CD8-positive, alpha-beta memory T cell (primary cell): ENCODE measurements at regions not wholly inside any gene's neighbourhood (a gene's known extent, or its start where the extent isn't known, plus 50 kb on each side); places are given as distances from the start of the nearest gene placed in this dataset.

Experiments used
- CTCF ChIA-PET: fragments of 350-600 bp; sonication (Branson Sonifier 250); formaldehyde crosslinking; loops from one replicate; lab custom pipeline; 2021; ENCODE audit warnings: antibody characterized with exemption; lab: Charles Lee
- POLR2A ChIA-PET: fragments of 350-600 bp; sonication (Branson Sonifier 250); formaldehyde crosslinking; loops from one replicate; lab custom pipeline; 2021; ENCODE audit warnings: antibody characterized with exemption; lab: Charles Lee
- DNase-seq, 5 donors: peaks; one replicate each; pipeline versions ENCODE4 v3.0.0 to v3.0.0-alpha.2; 2020 to 2022; ENCODE audit warnings: mixed read lengths in 1 of 5
- H3K27ac ChIP-seq: one replicate; pipeline ENCODE4 v1.7.0; 2013; ENCODE audit warnings: low read depth, mild to moderate bottlenecking, low read length, moderate library complexity
- H3K27me3 ChIP-seq: 2 replicates; pipeline ENCODE4 v1.7.0; 2013; ENCODE audit warnings: low read length, mild to moderate bottlenecking; ENCODE audit not compliant: insufficient read depth, poor library complexity, severe bottlenecking
- H3K36me3 ChIP-seq: 2 replicates; pipeline ENCODE4 v1.7.0; 2013; ENCODE audit warnings: mild to moderate bottlenecking, low read length, moderate library complexity; ENCODE audit not compliant: insufficient read depth
- H3K4me1 ChIP-seq: 2 replicates; pipeline ENCODE4 v1.7.0; 2013; ENCODE audit warnings: mild to moderate bottlenecking, low read length, moderate library complexity; ENCODE audit not compliant: insufficient read depth
- H3K4me3 ChIP-seq: 2 replicates; pipeline ENCODE4 v1.7.0; 2013; ENCODE audit warnings: mild to moderate bottlenecking, low read length
- H3K9me3 ChIP-seq: 2 replicates; pipeline ENCODE4 v1.7.0; 2013; ENCODE audit warnings: mild to moderate bottlenecking, low read length
- H3K27ac Mint-ChIP-seq, 8 donors: one replicate each; pipeline ENCODE4 v1.8.0; 2020 to 2021; ENCODE audit warnings: mixed read lengths in 8 of 8, mild to moderate bottlenecking in 6 of 8, inconsistent platforms in 3 of 8, moderate library complexity in 3 of 8
- H3K27me3 Mint-ChIP-seq, 2 donors: one replicate each; pipeline ENCODE4 v1.8.0; 2020 to 2021; ENCODE audit warnings: mixed read lengths in 2 of 2, mild to moderate bottlenecking in 1 of 2, moderate library complexity in 1 of 2
- H3K36me3 Mint-ChIP-seq, 3 donors: one replicate each; pipeline ENCODE4 v1.8.0; 2020 to 2021; ENCODE audit warnings: mixed read lengths in 3 of 3, inconsistent platforms in 1 of 3, mild to moderate bottlenecking in 1 of 3
- H3K4me1 Mint-ChIP-seq, 3 donors: one replicate each; pipeline ENCODE4 v1.8.0; 2020 to 2021; ENCODE audit warnings: mixed read lengths in 3 of 3, inconsistent platforms in 1 of 3, mild to moderate bottlenecking in 1 of 3
- H3K4me3 Mint-ChIP-seq, 7 donors: one replicate each; pipeline ENCODE4 v1.8.0; 2020 to 2021; ENCODE audit warnings: mixed read lengths in 7 of 7, mild to moderate bottlenecking in 6 of 7, moderate library complexity in 4 of 7, inconsistent platforms in 2 of 7
- H3K9me3 Mint-ChIP-seq, 5 donors: one replicate each; pipeline ENCODE4 v1.8.0; 2020 to 2022; ENCODE audit warnings: mixed read lengths in 5 of 5, mild to moderate bottlenecking in 3 of 5, moderate library complexity in 2 of 5, inconsistent platforms in 1 of 5

DNA sequence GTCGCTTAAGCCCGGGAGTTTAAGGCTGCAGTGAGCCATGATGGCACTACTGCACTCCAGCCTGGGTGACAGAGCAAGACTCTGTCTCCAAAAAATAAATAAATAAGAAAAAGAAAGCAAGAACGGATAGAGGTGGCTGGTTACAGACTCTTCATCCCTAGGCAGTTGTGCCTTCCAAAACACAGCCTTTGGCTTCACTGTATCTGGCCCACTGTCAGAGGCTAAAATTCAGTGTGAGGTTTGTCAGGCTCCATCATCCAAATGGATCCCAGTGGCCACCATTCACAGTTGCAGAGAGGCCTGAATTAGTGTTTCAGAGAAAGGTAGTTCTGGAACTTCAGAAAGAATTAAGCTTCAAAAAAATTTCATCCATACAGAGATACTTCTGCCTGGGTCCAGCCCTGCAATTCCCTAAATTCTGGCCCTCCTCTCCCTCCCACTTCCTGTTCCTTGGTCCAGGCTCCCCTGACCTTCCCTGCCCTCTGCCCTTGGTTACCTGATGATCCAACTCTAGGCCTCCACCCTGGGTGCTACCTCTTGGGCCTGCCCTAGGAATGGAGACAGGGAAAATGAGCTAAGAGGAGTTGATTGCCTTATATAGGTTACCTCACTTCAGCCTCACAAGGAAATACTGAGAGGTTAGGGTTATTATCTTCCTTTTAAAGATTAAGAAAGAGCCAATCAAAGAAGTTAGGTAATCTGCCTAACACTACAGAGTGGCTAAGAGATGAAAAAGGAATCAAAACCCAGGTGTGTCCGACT, 97.2 kb upstream of the SLC44A1 start:
- no peak overlapping the region for H3K4me3 Mint-ChIP-seq
- H3K36me3 Mint-ChIP-seq, result no peaks in the 10 kb centered on the region
- POLR2A ChIA-PET, result no interaction called here

GRCh38 chr9:105148328-105149006, 96.0 kb upstream of the SLC44A1 start:
- Mint-ChIP-seq H3K27ac (peak overlapping the region in 1 of 8 donors; percentile 57), H3K36me3 (no peaks in the 10 kb centered on the region), H3K27me3 (peaks cover 2 to 9% of the 10 kb centered on the region in 2 donors), H3K9me3 (no peaks in the 10 kb centered on the region), H3K4me3 (no peak overlapping the region), H3K4me1 (peaks cover 5 to 16% (median 11%) of the 10 kb centered on the region in 3 donors)
- DNase-seq, result no peak
- no peaks in the 10 kb centered on the region for H3K4me1 ChIP-seq
- POLR2A ChIA-PET, result no interaction called here
- H3K9me3 ChIP-seq, result no peaks in the 10 kb centered on the region
- H3K27ac ChIP-seq, result no peak overlapping the region
- no peaks in the 10 kb centered on the region for H3K36me3 ChIP-seq
- no peak overlapping the region for H3K4me3 ChIP-seq
- CTCF ChIA-PET, result no interaction called here
- H3K27me3 ChIP-seq, result no peaks in the 10 kb centered on the region

More for the DNA sequence above, 97.2 kb upstream of the SLC44A1 start:
- no peaks in the 10 kb centered on the region for H3K27me3 ChIP-seq
- Mint-ChIP-seq H3K27me3 (peaks cover 6 to 10% of the 10 kb centered on the region in 2 donors), H3K4me1 (peaks cover 5 to 16% (median 11%) of the 10 kb centered on the region in 3 donors), H3K27ac (peak overlapping the region in 1 of 8 donors; percentile 78), H3K9me3 (no peaks in the 10 kb centered on the region)
- H3K4me3 ChIP-seq, result no peak overlapping the region
- no peaks in the 10 kb centered on the region for H3K36me3 ChIP-seq
- H3K9me3 ChIP-seq, result no peaks in the 10 kb centered on the region
- H3K4me1 ChIP-seq, result no peaks in the 10 kb centered on the region
- no peak for DNase-seq
- H3K27ac ChIP-seq, result no peak overlapping the region
- CTCF ChIA-PET, result no interaction called here

DNA sequence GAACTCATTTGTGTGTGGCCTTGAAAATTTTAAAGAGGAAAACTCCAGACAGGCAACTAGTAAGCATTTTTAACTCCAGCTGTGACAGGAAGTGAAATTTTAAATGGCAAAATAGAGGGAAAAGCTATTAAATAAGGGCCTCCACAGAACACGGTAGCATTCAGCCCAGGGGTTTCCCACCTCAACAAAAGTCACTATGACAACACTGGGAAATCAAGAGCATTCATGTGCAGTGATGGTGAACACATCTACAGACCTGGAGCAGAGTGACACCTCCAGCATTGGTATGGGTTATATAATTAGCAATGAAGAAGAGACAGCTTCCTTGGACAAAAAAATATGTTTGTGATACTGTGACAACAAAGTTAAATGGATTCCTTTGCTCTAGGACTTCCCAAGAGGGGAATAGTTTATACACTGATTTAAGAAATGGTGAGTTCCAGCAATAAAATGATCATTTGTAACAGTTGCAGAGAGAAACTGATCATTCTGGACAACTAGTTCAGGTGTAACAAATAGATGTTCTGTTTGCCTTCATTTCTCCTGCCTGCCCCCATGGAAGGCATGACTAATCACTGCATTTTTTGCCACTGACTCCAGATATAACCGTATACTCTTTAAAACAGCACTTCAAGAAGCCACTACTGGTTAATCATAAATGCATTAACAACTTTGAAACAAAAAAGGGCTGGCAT, 93.3 kb upstream of the SLC44A1 start:
- DNase-seq, result no peak
- CTCF ChIA-PET, result no interaction called here
- Histone ChIP-seq H3K27ac (no peak overlapping the region), H3K4me1 (no peaks in the 10 kb centered on the region), H3K9me3 (no peaks in the 10 kb centered on the region), H3K4me3 (no peak overlapping the region), H3K36me3 (no peaks in the 10 kb centered on the region), H3K27me3 (no peaks in the 10 kb centered on the region)
- H3K4me3 Mint-ChIP-seq, result no peak overlapping the region
- no peaks in the 10 kb centered on the region for H3K9me3 Mint-ChIP-seq
- H3K36me3 Mint-ChIP-seq, result no peaks in the 10 kb centered on the region
- POLR2A ChIA-PET, result no interaction called here
- H3K4me1 Mint-ChIP-seq, result peaks cover 5 to 12% (median 5%) of the 10 kb centered on the region in 3 donors
- peaks cover 0 to 2% of the 10 kb centered on the region in 2 donors for H3K27me3 Mint-ChIP-seq
- H3K27ac Mint-ChIP-seq, result peak overlapping the region in 1 of 8 donors; percentile 21

GRCh38 chr9:105151686-105151995, 92.8 kb upstream of the SLC44A1 start:
- CTCF ChIA-PET, result no interaction called here
- POLR2A ChIA-PET, result no interaction called here

DNA sequence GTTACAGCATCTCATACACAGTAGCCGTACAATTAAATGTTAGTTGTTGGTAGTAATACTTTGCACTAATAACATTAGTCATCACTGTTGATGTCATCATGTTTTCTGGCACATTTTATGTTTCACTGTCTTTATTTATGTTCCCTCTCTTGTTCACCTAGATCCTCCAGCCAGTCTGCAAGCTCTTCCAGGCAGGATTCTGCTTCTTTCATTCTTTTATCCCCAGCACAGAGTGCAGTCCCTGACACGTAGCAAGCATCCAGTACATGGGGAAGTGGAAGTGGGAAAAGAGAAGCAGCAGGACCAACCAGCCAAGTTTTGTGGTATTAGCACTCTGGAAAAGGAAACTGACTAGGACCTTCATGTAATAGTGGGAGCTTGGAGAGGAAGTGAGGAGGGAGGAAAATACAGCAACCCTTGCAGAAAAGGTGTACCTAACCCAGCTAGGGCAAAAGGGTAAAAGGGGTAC, 89.7 kb upstream of the SLC44A1 start:
- H3K27me3 ChIP-seq, result no peaks in the 10 kb centered on the region
- peaks cover 9% of the 10 kb centered on the region for H3K4me1 ChIP-seq
- H3K4me3 Mint-ChIP-seq, result no peak overlapping the region
- H3K36me3 Mint-ChIP-seq, result no peaks in the 10 kb centered on the region
- no peak for DNase-seq
- peaks cover 10 to 17% (median 12%) of the 10 kb centered on the region in 3 donors for H3K4me1 Mint-ChIP-seq
- H3K9me3 ChIP-seq, result no peaks in the 10 kb centered on the region
- POLR2A ChIA-PET, result no interaction called here
- H3K27ac ChIP-seq, result no peak overlapping the region
- no peaks in the 10 kb centered on the region for H3K36me3 ChIP-seq
- peaks cover 0 to 1% of the 10 kb centered on the region in 2 donors for H3K27me3 Mint-ChIP-seq
- no peak overlapping the region for H3K4me3 ChIP-seq
- H3K27ac Mint-ChIP-seq, result no peak overlapping the region
- no peaks in the 10 kb centered on the region for H3K9me3 Mint-ChIP-seq
- CTCF ChIA-PET, result interaction anchor here (0.7 to 1.6 kb wide), 2 partner anchors 291 to 335 kb away, joined by 3 to 4 read pairs; no protein-coding TSS in a partner anchor

More at GRCh38 chr9:105151686-105151995, 92.8 kb upstream of the SLC44A1 start:
- Mint-ChIP-seq H3K4me1 (peaks cover 5 to 12% (median 5%) of the 10 kb centered on the region in 3 donors), H3K27ac (no peak overlapping the region), H3K27me3 (no peaks in the 10 kb centered on the region), H3K4me3 (no peak overlapping the region), H3K36me3 (no peaks in the 10 kb centered on the region), H3K9me3 (no peaks in the 10 kb centered on the region)
- Histone ChIP-seq H3K27ac (no peak overlapping the region), H3K4me1 (peaks cover 2% of the 10 kb centered on the region), H3K4me3 (no peak overlapping the region), H3K36me3 (no peaks in the 10 kb centered on the region), H3K27me3 (no peaks in the 10 kb centered on the region), H3K9me3 (no peaks in the 10 kb centered on the region)
- no peak for DNase-seq

- POLR2A ChIA-PET, result no interaction called here
- Histone ChIP-seq H3K9me3 (no peaks in the 10 kb centered on the region), H3K27me3 (no peaks in the 10 kb centered on the region), H3K27ac (no peak overlapping the region), H3K4me1 (peaks cover 9% of the 10 kb centered on the region), H3K4me3 (no peak overlapping the region), H3K36me3 (no peaks in the 10 kb centered on the region)
- H3K9me3 Mint-ChIP-seq, result no peaks in the 10 kb centered on the region
- peak in 2 of 5 donors; percentile 16 to 42 for DNase-seq
- no peaks in the 10 kb centered on the region for H3K36me3 Mint-ChIP-seq
- H3K27me3 Mint-ChIP-seq, result peaks cover 1 to 4% of the 10 kb centered on the region in 2 donors
- H3K4me3 Mint-ChIP-seq, result no peak overlapping the region
- CTCF ChIA-PET, result interaction anchor here (1.5 to 1.6 kb wide), 3 partner anchors 11 to 561 kb away, joined by 3 to 6 read pairs (median 4); no protein-coding TSS in a partner anchor
- H3K4me1 Mint-ChIP-seq, result peaks cover 5 to 7% (median 6%) of the 10 kb centered on the region in 3 donors
- H3K27ac Mint-ChIP-seq, result peak overlapping the region in 1 of 8 donors; percentile 55
Measured at GRCh38 chr9:105157171-105157583, 87.3 kb upstream of the SLC44A1 start.

- no peak for DNase-seq
- Histone ChIP-seq H3K4me1 (peaks cover 9% of the 10 kb centered on the region), H3K36me3 (no peaks in the 10 kb centered on the region), H3K9me3 (no peaks in the 10 kb centered on the region), H3K27ac (no peak overlapping the region), H3K27me3 (no peaks in the 10 kb centered on the region), H3K4me3 (no peak overlapping the region)
- H3K27ac Mint-ChIP-seq, result no peak overlapping the region
- peaks cover 1 to 4% of the 10 kb centered on the region in 2 donors for H3K27me3 Mint-ChIP-seq
- CTCF ChIA-PET, result interaction anchor here (1.3 to 2.1 kb wide), 4 partner anchors 232 to 560 kb away, joined by 3 to 5 read pairs (median 4); no protein-coding TSS in a partner anchor
- H3K4me1 Mint-ChIP-seq, result peaks cover 5 to 7% (median 6%) of the 10 kb centered on the region in 3 donors
- no peaks in the 10 kb centered on the region for H3K36me3 Mint-ChIP-seq
- no peak overlapping the region for H3K4me3 Mint-ChIP-seq
- H3K9me3 Mint-ChIP-seq, result no peaks in the 10 kb centered on the region
- POLR2A ChIA-PET, result no interaction called here
Measured at GRCh38 chr9:105158020-105158419, 86.4 kb upstream of the SLC44A1 start.
